HEK293 (cell line): ENCODE measurements at regions not wholly inside any gene's neighbourhood (a gene's known extent, or its start where the extent isn't known, plus 50 kb on each side); places are given as distances from the start of the nearest gene placed in this dataset.

ENCODE experiments used
- CTCF ChIA-PET: fragments of 350-600 bp; formaldehyde crosslinking; extraction: SDS; loops from one replicate; lab custom pipeline; 2021; ENCODE audit warnings: antibody characterized with exemption; lab: Yijun Ruan, JAX
- POLR2A ChIA-PET: fragments of 300-600 bp; formaldehyde crosslinking; extraction: SDS; loops from one replicate; lab custom pipeline; 2020; ENCODE audit warnings: antibody characterized with exemption, inconsistent platforms; lab: Yijun Ruan, JAX
- H3K27ac ChIP-seq: fragments of 200-500 bp; sonication (Bioruptor generic); 2 replicates; pipeline ENCODE4 v1.5.1; 2014; ENCODE audit warnings: low read depth, low read length, control low read depth, inconsistent platforms; ENCODE audit errors: extremely low read depth
- H3K36me3 ChIP-seq, 2 experiments: fragments of 200-500 bp in 1 of 2; sonication (Bioruptor generic) in 1 of 2; 1 replicate in 1 of 2; 2 replicates in 1 of 2; pipeline ENCODE4 v1.5.1; 2014 to 2017; ENCODE audit warnings: inconsistent platforms in 2 of 2, low read length in 2 of 2; ENCODE audit not compliant: control insufficient read depth in 2 of 2, insufficient read depth in 1 of 2
- H3K4me1 ChIP-seq: fragments of 200-500 bp; sonication (Bioruptor generic); 2 replicates; pipeline ENCODE4 v1.5.1; 2014; ENCODE audit warnings: mild to moderate bottlenecking, low read length, inconsistent platforms; ENCODE audit not compliant: control insufficient read depth, insufficient read depth
- H3K4me3 ChIP-seq: 2 replicates; pipeline ENCODE4 v1.5.1; 2011; ENCODE audit warnings: low read depth, mild to moderate bottlenecking, control low read depth, low read length, moderate library complexity
- H3K9me3 ChIP-seq: fragments of 200-500 bp; sonication (Bioruptor generic); 2 replicates; pipeline ENCODE4 v1.5.1; 2014; ENCODE audit warnings: low read depth, low read length, inconsistent platforms; ENCODE audit not compliant: control insufficient read depth, insufficient read depth
- GLI2 ChIP-seq: fragments of 450-650 bp; formaldehyde crosslinking; IDR thresholded peaks from 2 replicates; pipeline ENCODE4; 2017; ENCODE audit warnings: missing biosample characterization, missing genetic modification characterization, low read depth, borderline replicate concordance
- HOXA7 ChIP-seq: sonication (generic); formaldehyde crosslinking; IDR thresholded peaks from 2 replicates; pipeline ENCODE4 v1.8.1; 2022; ENCODE audit warnings: missing genetic modification reagents, borderline replicate concordance
- KLF8 ChIP-seq: fragments of 450-650 bp; formaldehyde crosslinking; IDR thresholded peaks from 2 replicates; pipeline ENCODE4 v1.5.1; 2016; ENCODE audit warnings: missing biosample characterization, missing genetic modification characterization
- WT1 ChIP-seq: fragments of 450-650 bp; formaldehyde crosslinking; IDR thresholded peaks from 2 replicates; pipeline ENCODE4 v1.5.1; 2016; ENCODE audit warnings: missing biosample characterization, missing genetic modification characterization
- ZNF112 ChIP-seq: fragments of 450-650 bp; formaldehyde crosslinking; IDR thresholded peaks from 2 replicates; pipeline ENCODE4 v1.5.0; 2017; ENCODE audit warnings: missing biosample characterization, missing genetic modification characterization
- ZNF311 ChIP-seq: fragments of 450-650 bp; formaldehyde crosslinking; IDR thresholded peaks from 2 replicates; pipeline ENCODE4 v1.5.1; 2017; ENCODE audit warnings: missing biosample characterization, missing genetic modification characterization, borderline replicate concordance
- ZNF391 ChIP-seq: fragments of 450-650 bp; formaldehyde crosslinking; IDR thresholded peaks from 2 replicates; pipeline ENCODE4 v1.5.1; 2016; ENCODE audit warnings: low read depth, missing biosample characterization, missing genetic modification characterization, borderline replicate concordance
- ZNF521 ChIP-seq: fragments of 450-650 bp; formaldehyde crosslinking; IDR thresholded peaks from 2 replicates; pipeline ENCODE4 v1.5.1; 2017; ENCODE audit warnings: missing biosample characterization, mild to moderate bottlenecking, missing genetic modification characterization
- ZNF558 ChIP-seq: fragments of 450-650 bp; formaldehyde crosslinking; IDR thresholded peaks from 2 replicates; pipeline ENCODE4 v1.5.1; 2016; ENCODE audit warnings: missing biosample characterization, missing genetic modification characterization
- ZNF600 ChIP-seq: fragments of 450-650 bp; formaldehyde crosslinking; IDR thresholded peaks from 2 replicates; pipeline ENCODE4 v1.5.1; 2016; ENCODE audit warnings: missing biosample characterization, missing genetic modification characterization
- ZNF624 ChIP-seq: fragments of 450-650 bp; formaldehyde crosslinking; IDR thresholded peaks from 2 replicates; pipeline ENCODE4 v1.5.1; 2017; ENCODE audit warnings: missing biosample characterization, missing genetic modification characterization
- TF ChIP-seq, protein P1 (sequence below): fragments of 450-650 bp; IDR thresholded peaks from 2 replicates; pipeline ENCODE4 v1.5.1; 2018; ENCODE audit warnings: missing biosample characterization, mild to moderate bottlenecking, missing genetic modification characterization
- TF ChIP-seq, protein P2 (sequence below): fragments of 450-650 bp; formaldehyde crosslinking; IDR thresholded peaks from 2 replicates; pipeline ENCODE4 v1.5.1; 2016; ENCODE audit warnings: missing biosample characterization, missing genetic modification characterization
- TF ChIP-seq, protein P3 (sequence below): fragments of 450-650 bp; IDR thresholded peaks from 2 replicates; pipeline ENCODE4 v1.5.1; 2018; ENCODE audit warnings: missing biosample characterization, missing genetic modification characterization
- TF ChIP-seq, protein P4 (sequence below): sonication (generic); formaldehyde crosslinking; IDR thresholded peaks from 2 replicates; pipeline ENCODE4 v1.8.1; 2022; ENCODE audit warnings: mild to moderate bottlenecking, moderate library complexity, missing genetic modification reagents
- TF ChIP-seq, protein P5 (sequence below): fragments of 450-650 bp; formaldehyde crosslinking; IDR thresholded peaks from 2 replicates; pipeline ENCODE4 v1.5.1; 2016; ENCODE audit warnings: missing biosample characterization, missing genetic modification characterization, low read depth
- TF ChIP-seq, protein P6 (sequence below): fragments of 450-650 bp; formaldehyde crosslinking; IDR thresholded peaks from 2 replicates; pipeline ENCODE4 v1.5.1; 2016; ENCODE audit warnings: missing biosample characterization, missing genetic modification characterization
- TF ChIP-seq, protein P7 (sequence below): fragments of 450-650 bp; formaldehyde crosslinking; IDR thresholded peaks from 2 replicates; pipeline ENCODE4 v1.5.1; 2016; ENCODE audit warnings: missing biosample characterization, missing genetic modification characterization
- TF ChIP-seq, protein P8 (sequence below): fragments of 450-650 bp; formaldehyde crosslinking; IDR thresholded peaks from 2 replicates; pipeline ENCODE4 v1.5.1; 2016; ENCODE audit warnings: missing biosample characterization, missing genetic modification characterization
- TF ChIP-seq, protein P9 (sequence below): fragments of 450-650 bp; formaldehyde crosslinking; IDR thresholded peaks from 2 replicates; pipeline ENCODE4 v1.5.1; 2017; ENCODE audit warnings: missing biosample characterization, missing genetic modification characterization

DNA sequence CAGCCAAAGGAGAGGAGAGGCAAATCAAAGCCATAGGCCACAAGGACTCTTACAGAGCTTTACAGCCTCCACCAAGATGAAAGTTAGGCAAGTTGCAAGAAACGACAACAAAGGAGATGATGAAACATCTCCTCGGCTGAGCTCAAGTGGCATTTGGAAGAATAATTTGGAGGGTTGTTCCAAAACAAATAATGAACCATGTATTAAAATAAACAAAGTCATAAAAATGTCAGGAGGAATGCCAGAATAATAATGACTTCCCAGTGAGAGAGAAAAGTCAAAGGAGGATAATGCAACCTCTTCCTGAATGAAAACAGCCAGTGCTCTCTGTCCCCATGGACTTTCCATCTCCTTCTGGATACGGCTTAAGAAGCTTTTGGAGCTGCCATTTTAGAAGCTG is 371.4 kb upstream of the ID4 start:
- peak overlapping the region; percentile 83 for H3K27ac ChIP-seq
- H3K36me3 ChIP-seq, result no peaks in the 10 kb centered on the region
- peaks cover 10% of the 10 kb centered on the region for H3K4me1 ChIP-seq
- no peaks in the 10 kb centered on the region for H3K9me3 ChIP-seq
- H3K4me3 ChIP-seq, result no peak overlapping the region
- ChIA-PET CTCF (no interaction called here), POLR2A (interaction anchor here (1.2 to 1.7 kb wide), 2 partner anchors 339 to 371 kb away, joined by 5 to 15 read pairs; partner anchors contain the start of gene ID4)
- TF ChIP-seq, protein P1, sequence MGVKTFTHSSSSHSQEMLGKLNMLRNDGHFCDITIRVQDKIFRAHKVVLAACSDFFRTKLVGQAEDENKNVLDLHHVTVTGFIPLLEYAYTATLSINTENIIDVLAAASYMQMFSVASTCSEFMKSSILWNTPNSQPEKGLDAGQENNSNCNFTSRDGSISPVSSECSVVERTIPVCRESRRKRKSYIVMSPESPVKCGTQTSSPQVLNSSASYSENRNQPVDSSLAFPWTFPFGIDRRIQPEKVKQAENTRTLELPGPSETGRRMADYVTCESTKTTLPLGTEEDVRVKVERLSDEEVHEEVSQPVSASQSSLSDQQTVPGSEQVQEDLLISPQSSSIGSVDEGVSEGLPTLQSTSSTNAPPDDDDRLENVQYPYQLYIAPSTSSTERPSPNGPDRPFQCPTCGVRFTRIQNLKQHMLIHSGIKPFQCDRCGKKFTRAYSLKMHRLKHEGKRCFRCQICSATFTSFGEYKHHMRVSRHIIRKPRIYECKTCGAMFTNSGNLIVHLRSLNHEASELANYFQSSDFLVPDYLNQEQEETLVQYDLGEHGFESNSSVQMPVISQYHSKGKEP (tag by site-specific recombination), result no peak
- no peak for TF ChIP-seq ZNF521 (tag by site-specific recombination)
- no peak for TF ChIP-seq ZNF558 (tag by site-specific recombination)
- no peak for TF ChIP-seq ZNF600
- TF ChIP-seq, protein P2, sequence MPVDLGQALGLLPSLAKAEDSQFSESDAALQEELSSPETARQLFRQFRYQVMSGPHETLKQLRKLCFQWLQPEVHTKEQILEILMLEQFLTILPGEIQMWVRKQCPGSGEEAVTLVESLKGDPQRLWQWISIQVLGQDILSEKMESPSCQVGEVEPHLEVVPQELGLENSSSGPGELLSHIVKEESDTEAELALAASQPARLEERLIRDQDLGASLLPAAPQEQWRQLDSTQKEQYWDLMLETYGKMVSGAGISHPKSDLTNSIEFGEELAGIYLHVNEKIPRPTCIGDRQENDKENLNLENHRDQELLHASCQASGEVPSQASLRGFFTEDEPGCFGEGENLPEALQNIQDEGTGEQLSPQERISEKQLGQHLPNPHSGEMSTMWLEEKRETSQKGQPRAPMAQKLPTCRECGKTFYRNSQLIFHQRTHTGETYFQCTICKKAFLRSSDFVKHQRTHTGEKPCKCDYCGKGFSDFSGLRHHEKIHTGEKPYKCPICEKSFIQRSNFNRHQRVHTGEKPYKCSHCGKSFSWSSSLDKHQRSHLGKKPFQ (tag by site-specific recombination), result no peak
- TF ChIP-seq WT1 (tag by site-specific recombination), result peak; percentile 83
- TF ChIP-seq, protein P3, sequence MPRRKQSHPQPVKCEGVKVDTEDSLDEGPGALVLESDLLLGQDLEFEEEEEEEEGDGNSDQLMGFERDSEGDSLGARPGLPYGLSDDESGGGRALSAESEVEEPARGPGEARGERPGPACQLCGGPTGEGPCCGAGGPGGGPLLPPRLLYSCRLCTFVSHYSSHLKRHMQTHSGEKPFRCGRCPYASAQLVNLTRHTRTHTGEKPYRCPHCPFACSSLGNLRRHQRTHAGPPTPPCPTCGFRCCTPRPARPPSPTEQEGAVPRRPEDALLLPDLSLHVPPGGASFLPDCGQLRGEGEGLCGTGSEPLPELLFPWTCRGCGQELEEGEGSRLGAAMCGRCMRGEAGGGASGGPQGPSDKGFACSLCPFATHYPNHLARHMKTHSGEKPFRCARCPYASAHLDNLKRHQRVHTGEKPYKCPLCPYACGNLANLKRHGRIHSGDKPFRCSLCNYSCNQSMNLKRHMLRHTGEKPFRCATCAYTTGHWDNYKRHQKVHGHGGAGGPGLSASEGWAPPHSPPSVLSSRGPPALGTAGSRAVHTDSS (tag by site-specific recombination), result 0 out of 2 replicates have a peak, but pooled peaks have one; percentile 7
- TF ChIP-seq, protein P4, sequence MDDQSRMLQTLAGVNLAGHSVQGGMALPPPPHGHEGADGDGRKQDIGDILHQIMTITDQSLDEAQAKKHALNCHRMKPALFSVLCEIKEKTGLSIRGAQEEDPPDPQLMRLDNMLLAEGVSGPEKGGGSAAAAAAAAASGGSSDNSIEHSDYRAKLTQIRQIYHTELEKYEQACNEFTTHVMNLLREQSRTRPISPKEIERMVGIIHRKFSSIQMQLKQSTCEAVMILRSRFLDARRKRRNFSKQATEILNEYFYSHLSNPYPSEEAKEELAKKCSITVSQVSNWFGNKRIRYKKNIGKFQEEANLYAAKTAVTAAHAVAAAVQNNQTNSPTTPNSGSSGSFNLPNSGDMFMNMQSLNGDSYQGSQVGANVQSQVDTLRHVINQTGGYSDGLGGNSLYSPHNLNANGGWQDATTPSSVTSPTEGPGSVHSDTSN (CRISPR knock-in tag), result no peak
- TF ChIP-seq, protein P5, sequence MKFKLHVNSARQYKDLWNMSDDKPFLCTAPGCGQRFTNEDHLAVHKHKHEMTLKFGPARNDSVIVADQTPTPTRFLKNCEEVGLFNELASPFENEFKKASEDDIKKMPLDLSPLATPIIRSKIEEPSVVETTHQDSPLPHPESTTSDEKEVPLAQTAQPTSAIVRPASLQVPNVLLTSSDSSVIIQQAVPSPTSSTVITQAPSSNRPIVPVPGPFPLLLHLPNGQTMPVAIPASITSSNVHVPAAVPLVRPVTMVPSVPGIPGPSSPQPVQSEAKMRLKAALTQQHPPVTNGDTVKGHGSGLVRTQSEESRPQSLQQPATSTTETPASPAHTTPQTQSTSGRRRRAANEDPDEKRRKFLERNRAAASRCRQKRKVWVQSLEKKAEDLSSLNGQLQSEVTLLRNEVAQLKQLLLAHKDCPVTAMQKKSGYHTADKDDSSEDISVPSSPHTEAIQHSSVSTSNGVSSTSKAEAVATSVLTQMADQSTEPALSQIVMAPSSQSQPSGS (tag by site-specific recombination), result peak; percentile 50; the same call in 1 of the 2 replicates
- peak; percentile 65 for TF ChIP-seq KLF8 (tag by site-specific recombination)
- no peak for TF ChIP-seq GLI2
- TF ChIP-seq ZNF391 (tag by site-specific recombination), result no peak
- TF ChIP-seq, protein P6, sequence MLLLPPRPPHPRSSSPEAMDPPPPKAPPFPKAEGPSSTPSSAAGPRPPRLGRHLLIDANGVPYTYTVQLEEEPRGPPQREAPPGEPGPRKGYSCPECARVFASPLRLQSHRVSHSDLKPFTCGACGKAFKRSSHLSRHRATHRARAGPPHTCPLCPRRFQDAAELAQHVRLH (tag by site-specific recombination), result no peak
- TF ChIP-seq ZNF311 (tag by site-specific recombination), result no peak
- TF ChIP-seq, protein P7, sequence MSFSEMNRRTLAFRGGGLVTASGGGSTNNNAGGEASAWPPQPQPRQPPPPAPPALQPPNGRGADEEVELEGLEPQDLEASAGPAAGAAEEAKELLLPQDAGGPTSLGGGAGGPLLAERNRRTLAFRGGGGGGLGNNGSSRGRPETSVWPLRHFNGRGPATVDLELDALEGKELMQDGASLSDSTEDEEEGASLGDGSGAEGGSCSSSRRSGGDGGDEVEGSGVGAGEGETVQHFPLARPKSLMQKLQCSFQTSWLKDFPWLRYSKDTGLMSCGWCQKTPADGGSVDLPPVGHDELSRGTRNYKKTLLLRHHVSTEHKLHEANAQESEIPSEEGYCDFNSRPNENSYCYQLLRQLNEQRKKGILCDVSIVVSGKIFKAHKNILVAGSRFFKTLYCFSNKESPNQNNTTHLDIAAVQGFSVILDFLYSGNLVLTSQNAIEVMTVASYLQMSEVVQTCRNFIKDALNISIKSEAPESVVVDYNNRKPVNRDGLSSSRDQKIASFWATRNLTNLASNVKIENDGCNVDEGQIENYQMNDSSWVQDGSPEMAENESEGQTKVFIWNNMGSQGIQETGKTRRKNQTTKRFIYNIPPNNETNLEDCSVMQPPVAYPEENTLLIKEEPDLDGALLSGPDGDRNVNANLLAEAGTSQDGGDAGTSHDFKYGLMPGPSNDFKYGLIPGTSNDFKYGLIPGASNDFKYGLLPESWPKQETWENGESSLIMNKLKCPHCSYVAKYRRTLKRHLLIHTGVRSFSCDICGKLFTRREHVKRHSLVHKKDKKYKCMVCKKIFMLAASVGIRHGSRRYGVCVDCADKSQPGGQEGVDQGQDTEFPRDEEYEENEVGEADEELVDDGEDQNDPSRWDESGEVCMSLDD (tag by site-specific recombination), result no peak
- TF ChIP-seq ZNF112, result no peak
- no peak for TF ChIP-seq ZNF624 (tag by site-specific recombination)
- TF ChIP-seq, protein P8, sequence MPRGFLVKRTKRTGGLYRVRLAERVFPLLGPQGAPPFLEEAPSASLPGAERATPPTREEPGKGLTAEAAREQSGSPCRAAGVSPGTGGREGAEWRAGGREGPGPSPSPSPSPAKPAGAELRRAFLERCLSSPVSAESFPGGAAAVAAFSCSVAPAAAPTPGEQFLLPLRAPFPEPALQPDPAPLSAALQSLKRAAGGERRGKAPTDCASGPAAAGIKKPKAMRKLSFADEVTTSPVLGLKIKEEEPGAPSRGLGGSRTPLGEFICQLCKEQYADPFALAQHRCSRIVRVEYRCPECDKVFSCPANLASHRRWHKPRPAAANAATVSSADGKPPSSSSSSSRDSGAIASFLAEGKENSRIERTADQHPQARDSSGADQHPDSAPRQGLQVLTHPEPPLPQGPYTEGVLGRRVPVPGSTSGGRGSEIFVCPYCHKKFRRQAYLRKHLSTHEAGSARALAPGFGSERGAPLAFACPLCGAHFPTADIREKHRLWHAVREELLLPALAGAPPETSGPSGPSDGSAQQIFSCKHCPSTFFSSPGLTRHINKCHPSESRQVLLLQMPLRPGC (tag by site-specific recombination), result peak; percentile 48; the same call in 1 of the 2 replicates
- TF ChIP-seq HOXA7 (CRISPR knock-in tag), result no peak
- TF ChIP-seq, protein P9, sequence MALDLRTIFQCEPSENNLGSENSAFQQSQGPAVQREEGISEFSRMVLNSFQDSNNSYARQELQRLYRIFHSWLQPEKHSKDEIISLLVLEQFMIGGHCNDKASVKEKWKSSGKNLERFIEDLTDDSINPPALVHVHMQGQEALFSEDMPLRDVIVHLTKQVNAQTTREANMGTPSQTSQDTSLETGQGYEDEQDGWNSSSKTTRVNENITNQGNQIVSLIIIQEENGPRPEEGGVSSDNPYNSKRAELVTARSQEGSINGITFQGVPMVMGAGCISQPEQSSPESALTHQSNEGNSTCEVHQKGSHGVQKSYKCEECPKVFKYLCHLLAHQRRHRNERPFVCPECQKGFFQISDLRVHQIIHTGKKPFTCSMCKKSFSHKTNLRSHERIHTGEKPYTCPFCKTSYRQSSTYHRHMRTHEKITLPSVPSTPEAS, result no peak
